Gastrocnemius medialis (tissue), 4 donors: ENCODE measurements at regions not wholly inside any gene's neighbourhood (a gene's known extent, or its start where the extent isn't known, plus 50 kb on each side); places are given as distances from the start of the nearest gene placed in this dataset.
A peak's percentile ranks its signal among the peaks of the same experiment; 100 is the strongest.

Experiments used
- ATAC-seq, 2 donors: fragments of 150-250 bp; one replicate each; pipeline ENCODE4 v1.9.1; 2016
- DNase-seq, 2 donors: peaks; one replicate each; pipeline ENCODE4 v3.0.0-alpha.2; 2019
- H3K27ac ChIP-seq, 4 donors: fragments of 200-600 bp; sonication (generic); 1 replicate in 1 of 4; 2 replicates in 3 of 4; pipeline ENCODE4 v1.5.1; 2016 to 2018; ENCODE audit warnings: mild to moderate bottlenecking in 2 of 4, moderate library complexity in 1 of 4
- H3K27me3 ChIP-seq, 3 donors: fragments of 200-600 bp; sonication (generic) in 2 of 3; 1 replicate in 1 of 3; 2 replicates in 2 of 3; pipeline versions ENCODE4 v1.5.1 to v1.6.0; 2016 to 2019; ENCODE audit warnings: mild to moderate bottlenecking in 1 of 3, moderate library complexity in 1 of 3
- H3K36me3 ChIP-seq, 2 donors: fragments of 200-600 bp; sonication (generic) in 1 of 2; one replicate each; pipeline ENCODE4 v1.5.1; 2017 to 2018
- H3K4me1 ChIP-seq, 2 donors: fragments of 200-600 bp; sonication (generic) in 1 of 2; one replicate each; pipeline ENCODE4 v1.5.1; 2016 to 2017; ENCODE audit warnings: mild to moderate bottlenecking in 2 of 2
- H3K4me3 ChIP-seq, 4 donors: fragments of 200-600 bp; sonication (generic) in 3 of 4; 1 replicate in 1 of 4; 2 replicates in 3 of 4; pipeline ENCODE4 v1.5.1; 2016 to 2019; ENCODE audit warnings: mild to moderate bottlenecking in 2 of 4
- H3K9me3 ChIP-seq, 3 donors: fragments of 200-600 bp; sonication (generic) in 2 of 3; 1 replicate in 1 of 3; 2 replicates in 2 of 3; pipeline ENCODE4 v1.5.1; 2016 to 2019
- POLR2A ChIP-seq, 2 donors: fragments of 450-650 bp; IDR thresholded peaks; one replicate each; pipeline ENCODE4 v1.6.1; 2017; ENCODE audit warnings: antibody characterized with exemption in 2 of 2, mild to moderate bottlenecking in 2 of 2, moderate library complexity in 2 of 2
- in situ Hi-C, 4 donors: fragments of 200-750 bp; cut with MboI; loops; one replicate each; pipeline versions ENCODE4 v1.15.0 to v1.8.0; 2017; ENCODE audit warnings: low sequenced_read_pairs in 4 of 4
- intact Hi-C: fragments of 100-400 bp; cut with DNase I; formaldehyde crosslinking; loops from one replicate; pipeline ENCODE4 v1.15.1; 2023; ENCODE audit warnings: low total_unique reads
- TF ChIP-seq, protein P1 (sequence below), 5 experiments: fragments of 450-650 bp in 3 of 5; fragments of 200-600 bp in 2 of 5; sonication (generic) in 2 of 5; IDR thresholded peaks in 4 of 5; conservative IDR thresholded peaks in 1 of 5; 1 replicate in 4 of 5; 2 replicates in 1 of 5; pipeline ENCODE4 v1.5.1; 2016 to 2019; ENCODE audit warnings: antibody characterized with exemption in 5 of 5, mild to moderate bottlenecking in 3 of 5, moderate library complexity in 3 of 5

DNA sequence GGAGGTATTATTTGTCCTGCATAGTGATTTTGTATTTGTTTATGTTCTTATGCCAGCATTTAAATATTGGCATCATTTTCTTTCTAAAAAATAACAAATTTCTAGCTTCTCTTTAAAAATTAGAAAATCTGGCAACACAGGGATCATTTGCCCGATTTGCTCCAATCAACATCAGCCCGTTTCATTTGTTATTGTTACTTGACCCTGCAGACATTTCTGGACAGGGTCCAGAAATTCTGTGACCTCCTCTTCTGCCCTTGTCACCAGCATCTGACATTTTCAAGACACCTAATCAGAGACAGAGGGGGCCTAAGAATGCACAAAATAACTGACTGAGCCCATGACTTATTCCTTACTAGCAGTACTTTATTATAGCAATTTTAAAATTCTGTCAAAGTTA, 253.3 kb downstream of the MREG start:
- ATAC-seq, result no peak
- intact Hi-C loops, result no loop called here
- in situ Hi-C loops, result no loop called here

GRCh38 chr2:215758691-215759090, 254.7 kb downstream of the MREG start:
- peak; percentile 58 to 65 for ATAC-seq
- no peaks in the 10 kb centered on the region for H3K4me1 ChIP-seq
- DNase-seq, result no peak
- no peak overlapping the region for H3K4me3 ChIP-seq
- no peaks in the 10 kb centered on the region for H3K27me3 ChIP-seq
- intact Hi-C loops, result no loop called here
- TF ChIP-seq POLR2A (IDR thresholded peaks at IDR 0.05), result no peak
- TF ChIP-seq, protein P1, sequence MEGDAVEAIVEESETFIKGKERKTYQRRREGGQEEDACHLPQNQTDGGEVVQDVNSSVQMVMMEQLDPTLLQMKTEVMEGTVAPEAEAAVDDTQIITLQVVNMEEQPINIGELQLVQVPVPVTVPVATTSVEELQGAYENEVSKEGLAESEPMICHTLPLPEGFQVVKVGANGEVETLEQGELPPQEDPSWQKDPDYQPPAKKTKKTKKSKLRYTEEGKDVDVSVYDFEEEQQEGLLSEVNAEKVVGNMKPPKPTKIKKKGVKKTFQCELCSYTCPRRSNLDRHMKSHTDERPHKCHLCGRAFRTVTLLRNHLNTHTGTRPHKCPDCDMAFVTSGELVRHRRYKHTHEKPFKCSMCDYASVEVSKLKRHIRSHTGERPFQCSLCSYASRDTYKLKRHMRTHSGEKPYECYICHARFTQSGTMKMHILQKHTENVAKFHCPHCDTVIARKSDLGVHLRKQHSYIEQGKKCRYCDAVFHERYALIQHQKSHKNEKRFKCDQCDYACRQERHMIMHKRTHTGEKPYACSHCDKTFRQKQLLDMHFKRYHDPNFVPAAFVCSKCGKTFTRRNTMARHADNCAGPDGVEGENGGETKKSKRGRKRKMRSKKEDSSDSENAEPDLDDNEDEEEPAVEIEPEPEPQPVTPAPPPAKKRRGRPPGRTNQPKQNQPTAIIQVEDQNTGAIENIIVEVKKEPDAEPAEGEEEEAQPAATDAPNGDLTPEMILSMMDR (IDR thresholded peaks at IDR 0.05 in 4 of 5, conservative IDR thresholded peaks at IDR 0.05 in 1 of 5), result no peak
- H3K36me3 ChIP-seq, result no peaks in the 10 kb centered on the region
- no peaks in the 10 kb centered on the region for H3K9me3 ChIP-seq
- H3K27ac ChIP-seq, result peak overlapping the region in 3 of 4 donors; percentile 4 to 54 (median 27)
- in situ Hi-C loops, result no loop called here

More for the DNA sequence above, 253.3 kb downstream of the MREG start:
- no peak overlapping the region for H3K4me3 ChIP-seq
- H3K27ac ChIP-seq, result no peak overlapping the region
- no peak for DNase-seq
- TF ChIP-seq, protein P1 (IDR thresholded peaks at IDR 0.05 in 4 of 5, conservative IDR thresholded peaks at IDR 0.05 in 1 of 5), result no peak
- no peak for TF ChIP-seq POLR2A (IDR thresholded peaks at IDR 0.05)
- no peaks in the 10 kb centered on the region for H3K4me1 ChIP-seq
- H3K27me3 ChIP-seq, result no peaks in the 10 kb centered on the region
- H3K9me3 ChIP-seq, result no peaks in the 10 kb centered on the region
- H3K36me3 ChIP-seq, result no peaks in the 10 kb centered on the region

- Histone ChIP-seq H3K4me1 (no peaks in the 10 kb centered on the region), H3K36me3 (no peaks in the 10 kb centered on the region), H3K9me3 (no peaks in the 10 kb centered on the region), H3K4me3 (no peak overlapping the region), H3K27ac (no peak overlapping the region), H3K27me3 (no peaks in the 10 kb centered on the region)
- no peak for ATAC-seq
- in situ Hi-C loops, result no loop called here
- TF ChIP-seq POLR2A (IDR thresholded peaks at IDR 0.05), result no peak
- TF ChIP-seq, protein P1 (IDR thresholded peaks at IDR 0.05 in 4 of 5, conservative IDR thresholded peaks at IDR 0.05 in 1 of 5), result no peak
- intact Hi-C loops, result no loop called here
- no peak for DNase-seq
Observed at GRCh38 chr2:215756346-215756730, 257.0 kb downstream of the MREG start.

DNA sequence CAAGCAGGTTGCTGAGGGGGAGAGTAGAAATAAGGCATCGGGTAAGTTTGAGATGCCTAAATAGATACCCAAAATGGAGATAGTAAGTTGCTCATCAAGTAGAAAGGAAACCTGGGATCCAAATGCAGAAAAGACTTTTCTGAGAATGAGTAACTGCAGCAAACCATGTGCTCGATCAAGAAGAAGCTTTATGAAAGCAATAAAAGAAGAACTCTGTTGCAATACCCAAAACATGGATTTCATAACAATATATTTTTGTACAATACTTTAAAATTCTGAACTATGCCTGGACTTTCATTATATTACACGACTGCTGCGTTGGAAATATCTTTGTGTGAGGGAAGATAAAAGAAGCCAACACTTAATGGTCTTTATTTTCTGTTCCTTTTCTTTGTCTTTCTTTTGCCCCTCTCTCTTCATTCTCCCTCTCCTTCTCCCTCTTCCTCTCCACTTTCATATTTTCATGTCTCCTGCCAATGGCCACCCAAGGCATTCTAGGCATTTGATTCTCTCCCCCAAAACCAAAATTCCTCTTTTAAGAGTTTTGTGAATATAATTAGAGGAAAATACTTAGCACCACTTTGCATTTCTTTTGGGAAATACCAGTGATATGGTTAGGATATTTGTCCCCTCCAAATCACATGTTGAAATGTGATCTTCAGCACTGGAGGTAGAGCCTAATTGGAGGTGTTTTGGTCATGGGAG, 257.6 kb downstream of the MREG start:
- in situ Hi-C loops, result no loop called here
- TF ChIP-seq, protein P1 (IDR thresholded peaks at IDR 0.05 in 4 of 5, conservative IDR thresholded peaks at IDR 0.05 in 1 of 5), result no peak
- TF ChIP-seq POLR2A (IDR thresholded peaks at IDR 0.05), result no peak
- intact Hi-C loops, result no loop called here
- Histone ChIP-seq H3K27ac (no peak overlapping the region), H3K27me3 (no peaks in the 10 kb centered on the region), H3K4me3 (no peak overlapping the region), H3K4me1 (no peaks in the 10 kb centered on the region), H3K9me3 (no peaks in the 10 kb centered on the region), H3K36me3 (no peaks in the 10 kb centered on the region)
- no peak for ATAC-seq
- no peak for DNase-seq

GRCh38 chr2:215754546-215754945, 258.8 kb downstream of the MREG start:
- H3K27ac ChIP-seq, result no peak overlapping the region
- no peak for ATAC-seq
- TF ChIP-seq, protein P1 (IDR thresholded peaks at IDR 0.05 in 4 of 5, conservative IDR thresholded peaks at IDR 0.05 in 1 of 5), result no peak
- TF ChIP-seq POLR2A (IDR thresholded peaks at IDR 0.05), result no peak

More at GRCh38 chr2:215754546-215754945, 258.8 kb downstream of the MREG start:
- intact Hi-C loops, result no loop called here
- no peaks in the 10 kb centered on the region for H3K9me3 ChIP-seq
- no peak overlapping the region for H3K4me3 ChIP-seq
- no peak for DNase-seq
- in situ Hi-C loops, result no loop called here
- no peaks in the 10 kb centered on the region for H3K27me3 ChIP-seq
- H3K36me3 ChIP-seq, result no peaks in the 10 kb centered on the region
- no peaks in the 10 kb centered on the region for H3K4me1 ChIP-seq
